ENCODE measurements at regions not wholly inside any gene's neighbourhood (a gene's known extent, or its start where the extent isn't known, plus 50 kb on each side); places are given as distances from the start of the nearest gene placed in this dataset.
"Not testable (repeated sequence)": the region's sequence is repeated elsewhere in the genome, so short reads cannot be mapped to it uniquely, and the experiment has no call there.

GRCh38 chr18:11464129-11464528, 145.3 kb upstream of the SLC35G4 start:
- TF ChIP-seq GATA1 (IDR thresholded peaks at IDR 0.05; ENCODE audit: low read depth, low read length): no peak
- no peak for TF ChIP-seq POLR2A (IDR thresholded peaks at IDR 0.05; ENCODE audit: low read length)
- DNase-seq: no peak

- no peak for DNase-seq
- no peak for TF ChIP-seq GATA1 (IDR thresholded peaks at IDR 0.05; ENCODE audit: low read depth, low read length)
- TF ChIP-seq POLR2A (IDR thresholded peaks at IDR 0.05; ENCODE audit: low read length): no peak
These were observed 150.9 kb upstream of the SLC35G4 start for GRCh38 chr18:11458447-11458846.

- not testable (repeated sequence) for DNase-seq
These were observed 151.5 kb upstream of the SLC35G4 start for GRCh38 chr18:11457853-11458252.

- no peak for TF ChIP-seq POLR2A (IDR thresholded peaks at IDR 0.05; ENCODE audit: low read length)
- TF ChIP-seq GATA1 (IDR thresholded peaks at IDR 0.05; ENCODE audit: low read depth, low read length): no peak
- no peak for DNase-seq
These were observed 155.4 kb upstream of the SLC35G4 start for GRCh38 chr18:11454040-11454439.

- DNase-seq: not testable (repeated sequence)
These were observed 165.2 kb upstream of the SLC35G4 start for GRCh38 chr18:11444169-11444568.

GRCh38 chr18:11437046-11437445, 172.3 kb upstream of the SLC35G4 start:
- TF ChIP-seq POLR2A (IDR thresholded peaks at IDR 0.05; ENCODE audit: low read length) (no peak), GATA1 (IDR thresholded peaks at IDR 0.05; ENCODE audit: low read depth, low read length) (no peak)
- DNase-seq: no peak

GRCh38 chr18:11432360-11432811, 177.0 kb upstream of the SLC35G4 start:
- TF ChIP-seq GATA1 (IDR thresholded peaks at IDR 0.05; ENCODE audit: low read depth, low read length) (no peak), POLR2A (IDR thresholded peaks at IDR 0.05; ENCODE audit: low read length) (no peak)
- no peak for DNase-seq

GRCh38 chr18:11429876-11430275, 179.5 kb upstream of the SLC35G4 start:
- DNase-seq: no peak
- TF ChIP-seq GATA1 (IDR thresholded peaks at IDR 0.05; ENCODE audit: low read depth, low read length) (no peak), POLR2A (IDR thresholded peaks at IDR 0.05; ENCODE audit: low read length) (no peak)

- DNase-seq: no peak
- no peak for TF ChIP-seq POLR2A (IDR thresholded peaks at IDR 0.05; ENCODE audit: low read length)
- TF ChIP-seq GATA1 (IDR thresholded peaks at IDR 0.05; ENCODE audit: low read depth, low read length): no peak
These were observed 184.2 kb upstream of the SLC35G4 start for GRCh38 chr18:11425211-11425610.

GRCh38 chr18:11419338-11419737, 190.1 kb upstream of the SLC35G4 start:
- no peak for TF ChIP-seq POLR2A (IDR thresholded peaks at IDR 0.05; ENCODE audit: low read length)
- no peak for TF ChIP-seq GATA1 (IDR thresholded peaks at IDR 0.05; ENCODE audit: low read depth, low read length)

GRCh38 chr18:11412811-11413210, 196.6 kb upstream of the SLC35G4 start:
- no peak for DNase-seq
- no peak for TF ChIP-seq GATA1 (IDR thresholded peaks at IDR 0.05; ENCODE audit: low read depth, low read length)
- no peak for TF ChIP-seq POLR2A (IDR thresholded peaks at IDR 0.05; ENCODE audit: low read length)

More at GRCh38 chr18:11419338-11419737, 190.1 kb upstream of the SLC35G4 start:
- DNase-seq: no peak

- TF ChIP-seq GATA1 (IDR thresholded peaks at IDR 0.05; ENCODE audit: low read depth, low read length): no peak
- TF ChIP-seq POLR2A (IDR thresholded peaks at IDR 0.05; ENCODE audit: low read length): no peak
- DNase-seq: no peak
These were observed 198.3 kb upstream of the SLC35G4 start for GRCh38 chr18:11411048-11411447.

- TF ChIP-seq POLR2A (IDR thresholded peaks at IDR 0.05; ENCODE audit: low read length): no peak
- no peak for TF ChIP-seq GATA1 (IDR thresholded peaks at IDR 0.05; ENCODE audit: low read depth, low read length)
- no peak for DNase-seq
These were observed 200.8 kb upstream of the SLC35G4 start for GRCh38 chr18:11408555-11409065.

GRCh38 chr18:11407940-11408339, 201.5 kb upstream of the SLC35G4 start:
- TF ChIP-seq POLR2A (IDR thresholded peaks at IDR 0.05; ENCODE audit: low read length) (no peak), GATA1 (IDR thresholded peaks at IDR 0.05; ENCODE audit: low read depth, low read length) (no peak)
- no peak for DNase-seq

- DNase-seq: no peak
- TF ChIP-seq GATA1 (IDR thresholded peaks at IDR 0.05; ENCODE audit: low read depth, low read length) (no peak), POLR2A (IDR thresholded peaks at IDR 0.05; ENCODE audit: low read length) (no peak)
These were observed 203.6 kb upstream of the SLC35G4 start for GRCh38 chr18:11405804-11406203.

GRCh38 chr18:11400703-11401102, 208.7 kb upstream of the SLC35G4 start:
- TF ChIP-seq POLR2A (IDR thresholded peaks at IDR 0.05; ENCODE audit: low read length) (no peak), GATA1 (IDR thresholded peaks at IDR 0.05; ENCODE audit: low read depth, low read length) (no peak)
- DNase-seq: no peak
